Fibroblast of lung (primary cell): ENCODE measurements at regions not wholly inside any gene's neighbourhood (a gene's known extent, or its start where the extent isn't known, plus 50 kb on each side); places are given as distances from the start of the nearest gene placed in this dataset.

Source experiments
- DNase-seq, 2 donors: peaks; one replicate each; pipeline versions ENCODE4 v3.0.0 to v3.0.0-alpha.2; 2010; ENCODE audit warnings: low read depth in 2 of 2
- H2AFZ ChIP-seq: 2 replicates; pipeline ENCODE4 v1.5.1; 2012; ENCODE audit warnings: low read length, control low read depth, inconsistent platforms
- H3K27ac ChIP-seq: 2 replicates; pipeline ENCODE4 v1.5.1; 2011; ENCODE audit warnings: low read length, control low read depth; ENCODE audit not compliant: insufficient read depth
- H3K27me3 ChIP-seq: 2 replicates; pipeline ENCODE4 v1.5.1; 2011; ENCODE audit warnings: mild to moderate bottlenecking, low read length; ENCODE audit not compliant: control insufficient read depth, insufficient read depth
- H3K36me3 ChIP-seq: 2 replicates; pipeline ENCODE4 v1.5.1; 2011; ENCODE audit warnings: low read length; ENCODE audit not compliant: control insufficient read depth, insufficient read depth
- H3K4me1 ChIP-seq: 2 replicates; pipeline ENCODE4 v1.5.1; 2011; ENCODE audit warnings: low read length; ENCODE audit not compliant: control insufficient read depth, insufficient read depth; ENCODE audit errors: extremely low read depth
- H3K4me2 ChIP-seq: 2 replicates; pipeline ENCODE4 v1.5.1; 2011; ENCODE audit warnings: low read length, control low read depth; ENCODE audit not compliant: insufficient read depth; ENCODE audit errors: extremely low read depth
- H3K4me3 ChIP-seq, 4 experiments: fragments of 200-600 bp in 1 of 4; sonication (generic) in 1 of 4; replicated peaks in 1 of 4; 2 replicates each; pipeline ENCODE4 v1.5.1; 2011 to 2016; ENCODE audit warnings: low read length in 4 of 4, low read depth in 3 of 4, mild to moderate bottlenecking in 3 of 4, control low read depth in 2 of 4, inconsistent platforms in 1 of 4, mixed read lengths in 1 of 4; ENCODE audit not compliant: insufficient read depth in 1 of 4; ENCODE audit errors: control extremely low read depth in 1 of 4
- H3K79me2 ChIP-seq: 2 replicates; pipeline ENCODE4 v1.5.1; 2012; ENCODE audit warnings: mild to moderate bottlenecking, low read length, inconsistent platforms; ENCODE audit not compliant: control insufficient read depth, insufficient read depth
- H3K9ac ChIP-seq: 2 replicates; pipeline ENCODE4 v1.5.1; 2011; ENCODE audit warnings: mild to moderate bottlenecking, low read length, control low read depth; ENCODE audit not compliant: insufficient read depth
- H3K9me3 ChIP-seq: 2 replicates; pipeline ENCODE4 v1.5.1; 2012; ENCODE audit warnings: low read depth, low read length; ENCODE audit not compliant: control insufficient read depth, insufficient read depth
- H4K20me1 ChIP-seq: 2 replicates; pipeline ENCODE4 v1.5.1; 2011; ENCODE audit warnings: low read length; ENCODE audit not compliant: control insufficient read depth, insufficient read depth; ENCODE audit errors: extremely low read depth
- CTCF ChIP-seq, 2 donors: IDR thresholded peaks in 1 of 2; conservative IDR thresholded peaks in 1 of 2; 1 replicate in 1 of 2; 2 replicates in 1 of 2; pipeline ENCODE4 v1.5.1; 2011 to 2012; ENCODE audit warnings: low read length in 2 of 2, control low read depth in 1 of 2, inconsistent platforms in 1 of 2, low read depth in 1 of 2, mild to moderate bottlenecking in 1 of 2
- EZH2 ChIP-seq: IDR thresholded peaks from 2 replicates; pipeline ENCODE4 v1.5.1; 2012; ENCODE audit warnings: low read length, control low read depth, mild to moderate bottlenecking; ENCODE audit errors: missing control alignments

DNA sequence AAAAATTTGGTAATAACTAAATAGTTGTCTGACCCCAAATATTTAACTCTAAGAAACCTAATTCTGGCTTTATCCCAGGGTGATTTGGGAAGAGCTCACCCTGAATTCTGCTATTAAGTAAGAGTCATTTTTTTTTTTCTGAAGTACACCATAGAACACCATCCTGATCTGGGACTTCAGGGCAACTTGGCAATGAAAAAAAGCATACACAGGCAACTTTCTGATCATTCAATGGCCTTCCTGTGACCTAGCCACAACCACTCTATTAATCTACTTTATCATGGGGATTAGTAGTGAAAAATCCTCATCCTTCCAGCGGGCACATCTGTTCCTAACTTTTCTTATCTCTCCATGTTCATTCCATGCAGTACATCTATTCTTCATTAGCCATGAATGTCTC is 333.2 kb upstream of the MAD2L1 start:
- H3K4me3 ChIP-seq, result no peak overlapping the region
- H3K9ac ChIP-seq, result no peak overlapping the region
- no peaks in the 10 kb centered on the region for H3K79me2 ChIP-seq
- H3K27ac ChIP-seq, result no peak overlapping the region
- no peaks in the 10 kb centered on the region for H4K20me1 ChIP-seq
- no peaks in the 10 kb centered on the region for H3K27me3 ChIP-seq
- no peaks in the 10 kb centered on the region for H3K4me1 ChIP-seq
- H2AFZ ChIP-seq, result no peak overlapping the region
- H3K36me3 ChIP-seq, result no peaks in the 10 kb centered on the region
- no peak overlapping the region for H3K4me2 ChIP-seq
- DNase-seq, result peak in 1 of 2 donors; percentile 18
- TF ChIP-seq EZH2 (no peak), CTCF (conservative IDR thresholded peaks at IDR 0.05 in 1 of 2, IDR thresholded peaks at IDR 0.05 in 1 of 2; ENCODE audit: low read depth in 1 of 2, low read length in 2 of 2) (no peak)
- H3K9me3 ChIP-seq, result no peaks in the 10 kb centered on the region

- H3K4me3 ChIP-seq, result no peak overlapping the region
- H3K9ac ChIP-seq, result no peak overlapping the region
- no peak overlapping the region for H3K4me2 ChIP-seq
- no peak for TF ChIP-seq EZH2
- TF ChIP-seq CTCF (conservative IDR thresholded peaks at IDR 0.05 in 1 of 2, IDR thresholded peaks at IDR 0.05 in 1 of 2; ENCODE audit: low read depth in 1 of 2, low read length in 2 of 2), result no peak
- H3K79me2 ChIP-seq, result no peaks in the 10 kb centered on the region
- no peak overlapping the region for H3K27ac ChIP-seq
- no peaks in the 10 kb centered on the region for H3K36me3 ChIP-seq
- no peaks in the 10 kb centered on the region for H3K27me3 ChIP-seq
- H4K20me1 ChIP-seq, result no peaks in the 10 kb centered on the region
- no peak overlapping the region for H2AFZ ChIP-seq
- no peaks in the 10 kb centered on the region for H3K4me1 ChIP-seq
- no peaks in the 10 kb centered on the region for H3K9me3 ChIP-seq
- no peak for DNase-seq
Measured at GRCh38 chr4:120395746-120396145, 329.1 kb upstream of the MAD2L1 start.

- no peaks in the 10 kb centered on the region for H3K27me3 ChIP-seq
Measured at GRCh38 chr4:120355881-120356280, 289.2 kb upstream of the MAD2L1 start.

More at GRCh38 chr4:120355881-120356280, 289.2 kb upstream of the MAD2L1 start:
- no peaks in the 10 kb centered on the region for H3K36me3 ChIP-seq
- no peak overlapping the region for H2AFZ ChIP-seq
- no peak for DNase-seq
- H3K4me2 ChIP-seq, result no peak overlapping the region
- no peak overlapping the region for H3K9ac ChIP-seq
- H4K20me1 ChIP-seq, result no peaks in the 10 kb centered on the region
- H3K4me3 ChIP-seq, result no peak overlapping the region
- H3K9me3 ChIP-seq, result no peaks in the 10 kb centered on the region
- H3K27ac ChIP-seq, result no peak overlapping the region
- H3K4me1 ChIP-seq, result no peaks in the 10 kb centered on the region
- no peaks in the 10 kb centered on the region for H3K79me2 ChIP-seq
- no peak for TF ChIP-seq EZH2
- no peak for TF ChIP-seq CTCF (conservative IDR thresholded peaks at IDR 0.05 in 1 of 2, IDR thresholded peaks at IDR 0.05 in 1 of 2; ENCODE audit: low read depth in 1 of 2, low read length in 2 of 2)
